Skeletal muscle cell (primary cell): ENCODE measurements at regions not wholly inside any gene's neighbourhood (a gene's known extent, or its start where the extent isn't known, plus 50 kb on each side); places are given as distances from the start of the nearest gene placed in this dataset.
"Not testable (repeated sequence)": the region's sequence is repeated elsewhere in the genome, so short reads cannot be mapped to it uniquely, and the experiment has no call there.

Experiments used
- DNase-seq: peaks from one replicate; pipeline ENCODE4 v3.0.0-alpha.2; 2010; ENCODE audit warnings: low read depth
- H3K4me3 ChIP-seq: 2 replicates; pipeline ENCODE4 v1.5.1; 2011; ENCODE audit warnings: low read depth, mild to moderate bottlenecking, control low read depth, low read length, moderate library complexity

- DNase-seq: no peak
- H3K4me3 ChIP-seq: no peak overlapping the region
Measured at GRCh38 chr2:137872577-137872976, 91.7 kb upstream of the HNMT start.

GRCh38 chr2:137873536-137874244 is 90.6 kb upstream of the HNMT start:
- no peak for DNase-seq
- no peak overlapping the region for H3K4me3 ChIP-seq

- no peak for DNase-seq
- H3K4me3 ChIP-seq: no peak overlapping the region
Measured at GRCh38 chr2:137879121-137879520, 85.2 kb upstream of the HNMT start.

GRCh38 chr2:137881711-137882110 is 82.6 kb upstream of the HNMT start:
- DNase-seq: no peak

GRCh38 chr2:137886083-137886831 is 78.0 kb upstream of the HNMT start:
- no peak for DNase-seq
- H3K4me3 ChIP-seq: no peak overlapping the region

More at GRCh38 chr2:137881711-137882110, 82.6 kb upstream of the HNMT start:
- H3K4me3 ChIP-seq: no peak overlapping the region

- DNase-seq: no peak
- no peak overlapping the region for H3K4me3 ChIP-seq
Measured at GRCh38 chr2:137888845-137889244, 75.4 kb upstream of the HNMT start.

GRCh38 chr2:137892739-137893138 is 71.5 kb upstream of the HNMT start:
- H3K4me3 ChIP-seq: no peak overlapping the region
- DNase-seq: no peak

- no peak for DNase-seq
- H3K4me3 ChIP-seq: no peak overlapping the region
Measured at GRCh38 chr2:137893145-137893544, 71.1 kb upstream of the HNMT start.

- H3K4me3 ChIP-seq: no peak overlapping the region
- DNase-seq: no peak
Measured at GRCh38 chr2:137896467-137896866, 67.8 kb upstream of the HNMT start.

- no peak for DNase-seq
- H3K4me3 ChIP-seq: no peak overlapping the region
Measured at GRCh38 chr2:137897082-137897481, 67.2 kb upstream of the HNMT start.

- no peak overlapping the region for H3K4me3 ChIP-seq
- no peak for DNase-seq
Measured at GRCh38 chr2:137900421-137901141, 63.7 kb upstream of the HNMT start.

GRCh38 chr2:137910641-137911040 is 53.6 kb upstream of the HNMT start:
- peak; percentile 1 for DNase-seq
- H3K4me3 ChIP-seq: no peak overlapping the region

GRCh38 chr2:137912371-137912770 is 51.9 kb upstream of the HNMT start:
- H3K4me3 ChIP-seq: no peak overlapping the region
- peak; percentile 13 for DNase-seq

GRCh38 chr2:137913169-137913568 is 51.1 kb upstream of the HNMT start:
- no peak for DNase-seq
- H3K4me3 ChIP-seq: no peak overlapping the region

GRCh38 chr2:137913648-137914047 is 50.6 kb upstream of the HNMT start:
- DNase-seq, H3K4me3 ChIP-seq: not testable (repeated sequence)
